SIG-M5 treated with dmso at 0.1 percent for 504 hours (cell line): ENCODE measurements at regions not wholly inside any gene's neighbourhood (a gene's known extent, or its start where the extent isn't known, plus 50 kb on each side); places are given as distances from the start of the nearest gene placed in this dataset.

ENCODE experiments used
- DNase-seq: peaks from one replicate; lab custom pipeline; 2025; ENCODE audit not compliant: unreplicated experiment; lab: John Stamatoyannopoulos, UW

GRCh38 chr3:162278834-162279233, 782.2 kb downstream of the OTOL1 start:
- DNase-seq: no peak

DNA sequence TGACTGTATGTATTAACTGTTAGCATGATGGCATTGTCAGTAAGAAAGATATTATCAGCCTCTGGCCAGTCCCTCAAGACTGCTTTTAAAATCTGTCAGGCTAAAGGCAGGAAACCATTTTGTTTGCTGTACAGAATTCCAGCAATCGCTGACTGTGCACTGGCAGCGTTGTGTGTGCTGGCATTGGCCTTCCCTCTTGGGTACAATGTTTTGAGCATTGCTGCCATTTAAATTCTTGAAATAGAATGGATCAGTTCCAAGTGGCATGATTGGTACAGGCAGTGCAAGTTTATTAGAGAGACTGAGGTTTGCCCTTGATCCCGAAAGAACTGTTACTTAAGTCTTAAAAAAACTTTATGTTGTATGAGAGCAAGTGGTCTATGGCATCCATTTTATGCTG, 788.7 kb downstream of the OTOL1 start:
- DNase-seq: no peak

- no peak for DNase-seq
Measured at GRCh38 chr3:162287600-162287999, 791.0 kb downstream of the OTOL1 start.

DNA sequence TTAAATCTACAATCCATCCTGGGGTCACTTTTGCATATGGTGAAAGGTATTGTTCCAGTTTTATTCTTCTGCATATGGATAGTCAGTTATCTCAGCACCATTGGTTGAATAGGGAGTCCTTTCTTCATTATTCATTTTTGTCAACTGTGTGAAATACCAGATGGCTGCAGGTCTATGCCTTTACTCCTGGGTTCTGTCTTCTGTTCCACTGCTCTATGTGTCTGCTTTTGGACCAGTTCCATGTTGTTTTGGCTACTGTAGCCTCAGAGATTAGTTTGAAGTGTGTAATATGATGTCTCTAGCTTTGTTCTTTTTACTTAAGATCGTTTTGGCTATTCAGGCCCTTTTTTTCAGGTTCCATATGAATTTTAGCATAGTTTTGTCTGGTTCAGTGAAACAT, 795.8 kb downstream of the OTOL1 start:
- DNase-seq: no peak

DNA sequence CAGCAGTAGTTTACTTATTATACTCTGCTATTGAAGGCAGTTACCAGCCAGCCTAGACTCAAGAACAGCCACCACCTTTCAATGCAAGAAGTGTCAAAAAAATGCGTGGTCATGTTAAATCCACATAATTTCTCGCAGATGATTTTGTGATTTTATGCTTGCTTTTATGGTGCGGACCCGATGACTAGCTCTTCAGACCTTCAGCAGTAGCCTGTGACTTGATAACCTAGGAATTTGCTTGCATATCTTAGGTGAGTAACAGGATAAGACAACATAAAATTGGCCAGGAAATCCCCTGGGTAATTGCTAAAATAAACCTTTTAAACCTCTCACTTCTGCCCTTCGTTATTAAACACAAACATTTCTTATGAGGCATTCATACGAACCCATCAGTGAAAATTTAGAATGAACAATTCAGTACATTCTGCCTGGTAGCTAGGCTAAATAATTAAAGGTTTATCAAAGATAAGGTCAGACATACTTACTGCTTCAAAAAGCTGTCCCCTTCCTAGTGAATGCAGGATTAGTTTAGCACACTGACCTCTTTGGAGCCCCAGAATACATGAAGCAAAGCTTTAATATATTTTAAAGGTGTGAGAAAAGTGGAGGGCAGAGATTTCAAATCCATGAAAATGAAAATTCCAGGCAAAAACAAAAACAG, 798.8 kb downstream of the OTOL1 start:
- DNase-seq: no peak

GRCh38 chr3:162302983-162303624, 806.5 kb downstream of the OTOL1 start:
- peak; percentile 49 for DNase-seq

- DNase-seq: no peak
Measured at GRCh38 chr3:162317046-162317445, 820.4 kb downstream of the OTOL1 start.

DNA sequence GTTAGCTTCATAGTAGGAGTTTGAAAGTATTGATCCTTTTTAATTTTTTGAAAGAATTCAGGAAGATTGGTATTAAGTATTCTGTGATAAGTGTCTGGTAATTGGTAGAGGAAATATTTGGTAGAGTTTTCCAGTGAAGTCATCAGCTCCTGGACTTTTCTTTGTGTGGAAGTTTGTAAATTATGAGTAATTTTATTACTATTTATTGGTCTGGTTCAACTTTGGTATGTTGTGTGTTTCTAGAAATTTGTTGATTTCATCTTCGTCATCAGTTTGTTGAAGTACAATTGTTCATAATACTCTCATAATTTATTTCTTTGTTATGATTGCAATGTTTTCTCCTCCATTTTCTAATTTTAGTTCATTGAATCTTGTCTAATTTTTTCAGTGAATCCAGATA, 832.0 kb downstream of the OTOL1 start:
- DNase-seq: no peak

DNA sequence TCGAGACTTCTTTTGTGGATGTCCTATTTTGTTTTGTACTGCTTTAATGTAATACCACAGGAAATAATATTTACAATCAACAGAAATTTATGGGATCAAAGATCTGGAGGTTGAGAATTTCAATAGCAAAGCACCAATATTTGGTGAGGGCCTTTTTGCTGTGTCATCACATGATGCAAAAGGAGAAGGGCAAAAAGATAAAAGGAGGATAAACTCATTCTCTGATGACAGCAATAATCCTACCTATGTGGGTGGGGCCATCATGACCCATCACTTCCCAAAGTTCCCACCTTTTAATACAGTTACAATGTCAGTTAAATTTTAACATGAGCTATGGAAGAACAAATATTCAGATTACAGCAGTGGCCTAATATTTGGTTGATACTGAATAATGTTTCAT, 832.9 kb downstream of the OTOL1 start:
- DNase-seq: no peak

- DNase-seq: no peak
Measured at GRCh38 chr3:162332344-162332743, 835.7 kb downstream of the OTOL1 start.

GRCh38 chr3:162334537-162334936, 837.9 kb downstream of the OTOL1 start:
- no peak for DNase-seq

GRCh38 chr3:162337630-162338029, 841.0 kb downstream of the OTOL1 start:
- no peak for DNase-seq

- DNase-seq: no peak
Measured at GRCh38 chr3:162338514-162338913, 841.9 kb downstream of the OTOL1 start.

GRCh38 chr3:162348912-162349311, 852.3 kb downstream of the OTOL1 start:
- DNase-seq: no peak

DNA sequence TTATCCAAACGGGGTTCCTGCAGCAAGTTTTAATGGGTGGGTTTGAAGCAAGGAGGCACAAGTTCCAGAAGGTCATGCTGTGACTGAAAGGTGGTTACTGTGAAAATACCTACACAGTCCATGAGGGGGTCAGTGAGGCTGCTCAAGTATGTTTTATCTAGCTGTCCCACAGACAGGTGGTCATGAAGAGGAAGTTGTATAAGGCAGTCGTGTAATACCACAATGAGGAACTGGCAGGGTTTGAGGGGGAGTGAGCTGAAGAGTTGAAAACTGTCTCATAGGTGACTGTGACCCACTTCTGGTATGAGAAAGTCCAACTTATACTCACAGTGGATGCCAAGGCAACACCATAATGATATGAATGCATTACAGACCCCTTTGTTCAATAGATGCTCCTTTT, 856.8 kb downstream of the OTOL1 start:
- peak; percentile 57 for DNase-seq

DNA sequence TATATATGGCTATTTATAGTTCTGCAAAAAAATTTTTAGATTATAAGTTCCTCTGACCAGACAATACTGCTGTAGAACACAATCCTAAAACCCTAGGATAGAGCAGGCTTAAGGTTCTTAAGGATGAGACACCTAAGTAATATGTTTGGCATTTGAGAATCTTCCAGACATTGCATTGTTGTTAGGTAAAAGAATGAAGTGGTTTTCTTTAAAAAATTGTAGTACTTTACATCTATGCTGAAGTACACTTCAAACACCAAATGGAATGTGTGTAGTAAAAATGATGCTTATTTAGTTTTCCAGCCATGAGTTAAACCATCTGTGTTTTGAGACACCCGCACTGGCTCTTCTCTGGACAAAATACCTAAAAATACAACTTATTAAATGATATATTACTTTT, 857.7 kb downstream of the OTOL1 start:
- no peak for DNase-seq

DNA sequence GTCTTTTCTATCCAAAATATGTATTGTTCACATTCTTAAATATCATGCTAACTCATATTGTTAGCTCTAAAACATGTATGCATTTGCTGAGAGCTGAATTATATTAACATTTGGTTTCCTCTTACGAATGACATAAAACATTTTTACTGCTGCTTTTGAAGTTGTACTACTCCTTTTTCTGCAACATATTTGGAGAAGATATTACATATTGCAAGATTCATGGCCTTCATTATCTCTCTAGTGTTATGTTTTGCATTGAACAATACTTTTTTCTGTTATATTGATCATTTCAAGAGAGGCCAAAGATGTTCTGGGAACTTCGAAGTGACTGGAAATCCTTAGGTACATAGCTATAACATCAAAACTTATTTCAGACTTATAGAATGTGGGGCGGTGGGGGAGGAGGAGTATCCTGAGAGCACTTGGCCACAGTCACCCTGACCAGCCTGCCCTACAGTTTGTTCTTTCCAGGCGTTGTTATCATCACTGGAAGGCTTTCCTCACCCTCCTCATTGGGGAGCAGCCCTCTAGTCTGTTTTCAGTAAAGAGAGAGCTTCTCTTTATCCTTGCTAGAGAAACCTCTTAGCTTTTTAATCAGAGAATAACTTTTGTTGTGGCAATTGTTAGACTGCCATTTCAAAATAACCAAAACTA, 868.6 kb downstream of the OTOL1 start:
- DNase-seq: no peak

- no peak for DNase-seq
Measured at GRCh38 chr3:162366166-162366766, 869.7 kb downstream of the OTOL1 start.

GRCh38 chr3:162367429-162368260, 871.0 kb downstream of the OTOL1 start:
- DNase-seq: no peak

DNA sequence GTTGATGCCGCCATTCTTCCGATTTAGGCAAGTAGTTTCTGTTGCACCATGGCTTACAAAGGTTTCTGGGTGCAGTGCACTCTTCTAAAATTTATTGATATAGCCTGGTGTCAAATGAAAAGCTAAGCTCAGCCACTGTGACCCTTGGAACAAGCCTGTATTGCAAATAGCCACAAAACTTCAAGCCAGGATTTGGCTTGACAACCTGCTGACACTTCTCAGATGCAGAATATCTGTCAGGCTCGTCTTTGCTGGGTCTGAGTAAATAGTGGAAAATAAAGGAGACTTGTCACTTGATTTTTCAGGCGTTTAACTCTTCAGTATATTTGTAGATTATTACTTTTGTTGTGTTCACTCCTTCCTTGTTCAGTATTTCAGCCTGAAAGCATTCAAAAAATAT, 871.8 kb downstream of the OTOL1 start:
- no peak for DNase-seq

GRCh38 chr3:162369306-162369705, 872.7 kb downstream of the OTOL1 start:
- DNase-seq: no peak
